ENCODE measurements at regions not wholly inside any gene's neighbourhood (a gene's known extent, or its start where the extent isn't known, plus 50 kb on each side); places are given as distances from the start of the nearest gene placed in this dataset.
"Not testable (repeated sequence)": the region's sequence is repeated elsewhere in the genome, so short reads cannot be mapped to it uniquely, and the experiment has no call there.

- TF ChIP-seq EZH2 (IDR thresholded peaks at IDR 0.05; ENCODE audit: insufficient read depth, poor library complexity, severe bottlenecking); EZH2phosphoT487 (IDR thresholded peaks at IDR 0.05; ENCODE audit: insufficient read depth, low read depth): not testable (repeated sequence)
These were observed 66.4 kb upstream of the PTPN13 start for GRCh38 chr4:86527713-86528112.
